Neural crest cell (in vitro differentiated cells): ENCODE measurements at regions not wholly inside any gene's neighbourhood (a gene's known extent, or its start where the extent isn't known, plus 50 kb on each side); places are given as distances from the start of the nearest gene placed in this dataset.
A peak's percentile ranks its signal among the peaks of the same experiment; 100 is the strongest.

Source experiments
- DNase-seq: peaks from one replicate; pipeline ENCODE4 v3.0.0; 2021; ENCODE audit warnings: low read depth, mixed read lengths, low spot score
- H3K27ac Mint-ChIP-seq: one replicate; pipeline ENCODE4 v1.8.0; 2021; ENCODE audit warnings: mild to moderate bottlenecking, mixed read lengths; ENCODE audit not compliant: unreplicated experiment
- H3K27me3 Mint-ChIP-seq: 2 replicates; pipeline ENCODE4 v1.8.0; 2021; ENCODE audit warnings: low read depth, mild to moderate bottlenecking, mixed read lengths
- H3K36me3 Mint-ChIP-seq: 2 replicates; pipeline ENCODE4 v1.8.0; 2021; ENCODE audit warnings: low read depth, mild to moderate bottlenecking, mixed read lengths
- H3K4me1 Mint-ChIP-seq: 2 replicates; pipeline ENCODE4 v1.8.0; 2021; ENCODE audit warnings: mixed read lengths
- H3K4me3 Mint-ChIP-seq: one replicate; pipeline ENCODE4 v1.8.0; 2021; ENCODE audit warnings: mild to moderate bottlenecking, mixed read lengths
- H3K9me3 Mint-ChIP-seq: 2 replicates; pipeline ENCODE4 v1.8.0; 2021; ENCODE audit warnings: mixed read lengths
- CTCF ChIP-seq: fragments of 200-600 bp; sonication (generic); conservative IDR thresholded peaks from 2 replicates; pipeline ENCODE4 v1.5.0; 2021; ENCODE audit warnings: antibody characterized with exemption, mild to moderate bottlenecking

- H3K27ac Mint-ChIP-seq = no peak overlapping the region
- no peak for TF ChIP-seq CTCF
- no peaks in the 10 kb centered on the region for H3K9me3 Mint-ChIP-seq
- no peaks in the 10 kb centered on the region for H3K36me3 Mint-ChIP-seq
- peaks cover 4% of the 10 kb centered on the region for H3K4me1 Mint-ChIP-seq
- H3K27me3 Mint-ChIP-seq = no peaks in the 10 kb centered on the region
- no peak for DNase-seq
- H3K4me3 Mint-ChIP-seq = no peak overlapping the region
Observed at GRCh38 chr7:25809441-25809840, 342.6 kb upstream of the NFE2L3 start.

GRCh38 chr7:25812086-25812850 is 339.7 kb upstream of the NFE2L3 start:
- Mint-ChIP-seq H3K27me3 (no peaks in the 10 kb centered on the region), H3K36me3 (no peaks in the 10 kb centered on the region), H3K4me3 (no peak overlapping the region)

GRCh38 chr7:25813381-25813780 is 338.6 kb upstream of the NFE2L3 start:
- Mint-ChIP-seq H3K27ac (no peak overlapping the region), H3K4me3 (no peak overlapping the region), H3K9me3 (peaks cover 7% of the 10 kb centered on the region), H3K36me3 (no peaks in the 10 kb centered on the region), H3K27me3 (no peaks in the 10 kb centered on the region), H3K4me1 (peaks cover 12% of the 10 kb centered on the region)
- TF ChIP-seq CTCF = no peak
- DNase-seq = no peak

More at GRCh38 chr7:25812086-25812850, 339.7 kb upstream of the NFE2L3 start:
- TF ChIP-seq CTCF = no peak
- no peak for DNase-seq
- peaks cover 10% of the 10 kb centered on the region for H3K4me1 Mint-ChIP-seq
- H3K9me3 Mint-ChIP-seq = peaks cover 5% of the 10 kb centered on the region
- H3K27ac Mint-ChIP-seq = no peak overlapping the region

- H3K27me3 Mint-ChIP-seq = no peaks in the 10 kb centered on the region
- H3K4me3 Mint-ChIP-seq = no peak overlapping the region
- H3K36me3 Mint-ChIP-seq = no peaks in the 10 kb centered on the region
- DNase-seq = no peak
- H3K9me3 Mint-ChIP-seq = peaks cover 7% of the 10 kb centered on the region
- H3K27ac Mint-ChIP-seq = no peak overlapping the region
- H3K4me1 Mint-ChIP-seq = peaks cover 17% of the 10 kb centered on the region
- TF ChIP-seq CTCF = no peak
Observed at GRCh38 chr7:25815711-25816110, 336.3 kb upstream of the NFE2L3 start.

- peak; percentile 65 for TF ChIP-seq CTCF
- Mint-ChIP-seq H3K36me3 (no peaks in the 10 kb centered on the region), H3K4me1 (peaks cover 27% of the 10 kb centered on the region), H3K27me3 (no peaks in the 10 kb centered on the region), H3K27ac (no peak overlapping the region), H3K9me3 (peaks cover 7% of the 10 kb centered on the region), H3K4me3 (no peak overlapping the region)
- DNase-seq = no peak
Observed at GRCh38 chr7:25820432-25821040, 331.5 kb upstream of the NFE2L3 start.
